Left lobe of liver (tissue), 2 donors: ENCODE measurements at regions not wholly inside any gene's neighbourhood (a gene's known extent, or its start where the extent isn't known, plus 50 kb on each side); places are given as distances from the start of the nearest gene placed in this dataset.

ENCODE experiments used
- ATAC-seq: fragments of 200-7000 bp; cut with Tn5 transposase; one replicate; pipeline ENCODE4 v1.9.1; 2020; ENCODE audit warnings: mild to moderate bottlenecking, moderate library complexity
- DNase-seq: peaks from one replicate; pipeline ENCODE4 v3.0.0-alpha.2; 2020; ENCODE audit warnings: low spot score
- donor health status: DM: no; HTN: no; CAD: no; lungs with moderate emphysema.
- donor health status: DM: no; HTN: yes; CAD: no.

- no peak for DNase-seq
- no peak for ATAC-seq
Observed at GRCh38 chr11:130727157-130728119, 188.8 kb downstream of the SNX19 start.

GRCh38 chr11:130728185-130729180 is 187.8 kb downstream of the SNX19 start:
- DNase-seq: no peak
- no peak for ATAC-seq

GRCh38 chr11:130729193-130729592 is 187.1 kb downstream of the SNX19 start:
- ATAC-seq (no peak), DNase-seq (no peak)

GRCh38 chr11:130729678-130730300 is 186.5 kb downstream of the SNX19 start:
- ATAC-seq: no peak
- DNase-seq: no peak

- ATAC-seq: no peak
- DNase-seq: no peak
Observed at GRCh38 chr11:130731401-130731800, 184.9 kb downstream of the SNX19 start.

GRCh38 chr11:130732476-130732875 is 183.8 kb downstream of the SNX19 start:
- ATAC-seq: no peak

GRCh38 chr11:130737041-130737830 is 179.0 kb downstream of the SNX19 start:
- no peak for ATAC-seq
- DNase-seq: no peak

More at GRCh38 chr11:130732476-130732875, 183.8 kb downstream of the SNX19 start:
- no peak for DNase-seq

GRCh38 chr11:130737866-130738431 is 178.3 kb downstream of the SNX19 start:
- ATAC-seq (peak; percentile 59), DNase-seq (no peak)

GRCh38 chr11:130738611-130739010 is 177.7 kb downstream of the SNX19 start:
- DNase-seq: no peak
- ATAC-seq: no peak

GRCh38 chr11:130740819-130741218 is 175.5 kb downstream of the SNX19 start:
- DNase-seq (no peak), ATAC-seq (no peak)

GRCh38 chr11:130744794-130745193 is 171.5 kb downstream of the SNX19 start:
- DNase-seq (no peak), ATAC-seq (no peak)

- no peak for ATAC-seq
- DNase-seq: no peak
Observed at GRCh38 chr11:130749216-130749615, 167.1 kb downstream of the SNX19 start.

- no peak for DNase-seq
- ATAC-seq: no peak
Observed at GRCh38 chr11:130760515-130761125, 155.7 kb downstream of the SNX19 start.

GRCh38 chr11:130761560-130762220 is 154.6 kb downstream of the SNX19 start:
- DNase-seq (no peak), ATAC-seq (no peak)

GRCh38 chr11:130762638-130763037 is 153.6 kb downstream of the SNX19 start:
- ATAC-seq: no peak
- DNase-seq: no peak

- DNase-seq (no peak), ATAC-seq (no peak)
Observed at GRCh38 chr11:130763087-130763980, 152.9 kb downstream of the SNX19 start.

GRCh38 chr11:130765406-130765805 is 150.9 kb downstream of the SNX19 start:
- no peak for ATAC-seq
- DNase-seq: no peak
